GM19455 (cell line): ENCODE measurements at regions not wholly inside any gene's neighbourhood (a gene's known extent, or its start where the extent isn't known, plus 50 kb on each side); places are given as distances from the start of the nearest gene placed in this dataset.

Source experiments
- ATAC-seq: cut with Tn5 transposase; IDR thresholded peaks from one replicate; pipeline ENCODE4 v1.9.1; 2021; ENCODE audit not compliant: unreplicated experiment

- ATAC-seq, result no peak
These were observed 254.2 kb downstream of the CBLN1 start for GRCh38 chr16:49027420-49027819.

- no peak for ATAC-seq
These were observed 255.0 kb downstream of the CBLN1 start for GRCh38 chr16:49026566-49027181.

GRCh38 chr16:49024896-49025295 is 256.7 kb downstream of the CBLN1 start:
- ATAC-seq, result no peak

- no peak for ATAC-seq
These were observed 257.6 kb downstream of the CBLN1 start for GRCh38 chr16:49024016-49024415.

- ATAC-seq, result no peak
These were observed 258.6 kb downstream of the CBLN1 start for GRCh38 chr16:49023050-49023449.

- no peak for ATAC-seq
These were observed 259.2 kb downstream of the CBLN1 start for GRCh38 chr16:49022351-49022963.

GRCh38 chr16:49021136-49021535 is 260.5 kb downstream of the CBLN1 start:
- ATAC-seq, result no peak

- ATAC-seq, result no peak
These were observed 261.2 kb downstream of the CBLN1 start for GRCh38 chr16:49020436-49020835.

GRCh38 chr16:49019831-49020230 is 261.8 kb downstream of the CBLN1 start:
- ATAC-seq, result no peak

GRCh38 chr16:49019081-49019633 is 262.5 kb downstream of the CBLN1 start:
- no peak for ATAC-seq

- no peak for ATAC-seq
These were observed 263.2 kb downstream of the CBLN1 start for GRCh38 chr16:49018259-49018931.

GRCh38 chr16:49017501-49017900 is 264.1 kb downstream of the CBLN1 start:
- ATAC-seq, result no peak

- ATAC-seq, result no peak
These were observed 265.2 kb downstream of the CBLN1 start for GRCh38 chr16:49016461-49016860.

- no peak for ATAC-seq
These were observed 266.4 kb downstream of the CBLN1 start for GRCh38 chr16:49015225-49015592.

GRCh38 chr16:49014277-49015224 is 267.1 kb downstream of the CBLN1 start:
- no peak for ATAC-seq

GRCh38 chr16:49013727-49014080 is 267.9 kb downstream of the CBLN1 start:
- ATAC-seq, result no peak

- ATAC-seq, result no peak
These were observed 268.5 kb downstream of the CBLN1 start for GRCh38 chr16:49012961-49013726.

- ATAC-seq, result no peak
These were observed 269.7 kb downstream of the CBLN1 start for GRCh38 chr16:49011901-49012300.

GRCh38 chr16:49010879-49011278 is 270.8 kb downstream of the CBLN1 start:
- no peak for ATAC-seq

GRCh38 chr16:49010396-49010795 is 271.2 kb downstream of the CBLN1 start:
- no peak for ATAC-seq
